ENCODE measurements at regions not wholly inside any gene's neighbourhood (a gene's known extent, or its start where the extent isn't known, plus 50 kb on each side); places are given as distances from the start of the nearest gene placed in this dataset.

- Histone ChIP-seq H3K27me3 (no peaks in the 10 kb centered on the region), H3K36me3 (no peaks in the 10 kb centered on the region), H3K9me3 (no peaks in the 10 kb centered on the region), H3K4me3 (no peak overlapping the region), H3K27ac (no peak overlapping the region), H3K4me1 (no peaks in the 10 kb centered on the region)
- intact Hi-C loops (cut with DNase I; ENCODE audit: low total_unique reads): no loop called here
- TF ChIP-seq POLR2A (IDR thresholded peaks at IDR 0.05) (no peak), CTCF (IDR thresholded peaks at IDR 0.05) (no peak)
- DNase-seq: no peak
Measured at GRCh38 chr2:18357537-18357936, 202.9 kb downstream of the RDH14 start.

- no peak for DNase-seq
- intact Hi-C loops (cut with DNase I; ENCODE audit: low total_unique reads): no loop called here
- no peak overlapping the region for H3K27ac ChIP-seq
- no peak overlapping the region for H3K4me3 ChIP-seq
- H3K4me1 ChIP-seq: no peaks in the 10 kb centered on the region
- no peaks in the 10 kb centered on the region for H3K9me3 ChIP-seq
- H3K36me3 ChIP-seq: no peaks in the 10 kb centered on the region
- no peaks in the 10 kb centered on the region for H3K27me3 ChIP-seq
- no peak for TF ChIP-seq POLR2A (IDR thresholded peaks at IDR 0.05)
- no peak for TF ChIP-seq CTCF (IDR thresholded peaks at IDR 0.05)
Measured at GRCh38 chr2:18356676-18357075, 203.8 kb downstream of the RDH14 start.

- TF ChIP-seq POLR2A (IDR thresholded peaks at IDR 0.05) (no peak), CTCF (IDR thresholded peaks at IDR 0.05) (no peak)
Measured at GRCh38 chr2:18349421-18349820, 211.0 kb downstream of the RDH14 start.

GRCh38 chr2:18346874-18347273, 213.6 kb downstream of the RDH14 start:
- H3K9me3 ChIP-seq: no peaks in the 10 kb centered on the region
- no peaks in the 10 kb centered on the region for H3K4me1 ChIP-seq
- no peak for TF ChIP-seq CTCF (IDR thresholded peaks at IDR 0.05)
- TF ChIP-seq POLR2A (IDR thresholded peaks at IDR 0.05): no peak
- H3K36me3 ChIP-seq: no peaks in the 10 kb centered on the region
- H3K27me3 ChIP-seq: no peaks in the 10 kb centered on the region
- no peak for DNase-seq
- intact Hi-C loops (cut with DNase I; ENCODE audit: low total_unique reads): no loop called here
- H3K4me3 ChIP-seq: no peak overlapping the region
- no peak overlapping the region for H3K27ac ChIP-seq

More at GRCh38 chr2:18349421-18349820, 211.0 kb downstream of the RDH14 start:
- H3K36me3 ChIP-seq: no peaks in the 10 kb centered on the region
- intact Hi-C loops (cut with DNase I; ENCODE audit: low total_unique reads): no loop called here
- no peaks in the 10 kb centered on the region for H3K9me3 ChIP-seq
- no peaks in the 10 kb centered on the region for H3K27me3 ChIP-seq
- H3K27ac ChIP-seq: no peak overlapping the region
- no peak for DNase-seq
- no peaks in the 10 kb centered on the region for H3K4me1 ChIP-seq
- no peak overlapping the region for H3K4me3 ChIP-seq

GRCh38 chr2:18346344-18346743, 214.1 kb downstream of the RDH14 start:
- H3K4me1 ChIP-seq: no peaks in the 10 kb centered on the region
- no peaks in the 10 kb centered on the region for H3K27me3 ChIP-seq
- no peaks in the 10 kb centered on the region for H3K36me3 ChIP-seq
- H3K27ac ChIP-seq: no peak overlapping the region
- intact Hi-C loops (cut with DNase I; ENCODE audit: low total_unique reads): no loop called here
- DNase-seq: no peak
- no peaks in the 10 kb centered on the region for H3K9me3 ChIP-seq
- no peak overlapping the region for H3K4me3 ChIP-seq
- TF ChIP-seq POLR2A (IDR thresholded peaks at IDR 0.05) (no peak), CTCF (IDR thresholded peaks at IDR 0.05) (no peak)
